ENCODE measurements at regions not wholly inside any gene's neighbourhood (a gene's known extent, or its start where the extent isn't known, plus 50 kb on each side); places are given as distances from the start of the nearest gene placed in this dataset.

- TF ChIP-seq CTCF (IDR thresholded peaks at IDR 0.05; ENCODE audit: extremely low read depth in 1 of 2, insufficient read depth in 1 of 2, low read depth in 1 of 2, low read length in 2 of 2) (peak in 1 of 2 donors; percentile 27), POLR2A (IDR thresholded peaks at IDR 0.05; ENCODE audit: low read depth, low read length) (no peak), FOS (IDR thresholded peaks at IDR 0.05; ENCODE audit: borderline replicate concordance, insufficient read depth, low read length) (no peak), EZH2 (IDR thresholded peaks at IDR 0.05; ENCODE audit: borderline replicate concordance, low read depth, low read length, severe bottlenecking) (no peak), MAX (IDR thresholded peaks at IDR 0.05; ENCODE audit: insufficient read depth, insufficient read length) (no peak), POLR2AphosphoS5 (IDR thresholded peaks at IDR 0.05; ENCODE audit: insufficient read depth, low read depth, low read length) (no peak), JUN (IDR thresholded peaks at IDR 0.05; ENCODE audit: borderline replicate concordance, insufficient read depth, insufficient read length, low read depth) (no peak)
Observed at GRCh38 chr10:4708123-4708759, 117.8 kb upstream of the AKR1E2 start.
